IMR-90 (cell line): ENCODE measurements at regions not wholly inside any gene's neighbourhood (a gene's known extent, or its start where the extent isn't known, plus 50 kb on each side); places are given as distances from the start of the nearest gene placed in this dataset.

ENCODE experiments used
- CTCF ChIP-seq: conservative IDR thresholded peaks from 2 replicates; pipeline ENCODE4 v1.5.1; 2012; ENCODE audit warnings: mild to moderate bottlenecking, low read depth, low read length, improper control_type of control experiment
- MAFK ChIP-seq: IDR thresholded peaks from 2 replicates; pipeline ENCODE4 v1.6.1; 2012; ENCODE audit warnings: low read depth, low read length, improper control_type of control experiment
- POLR2A ChIP-seq: IDR thresholded peaks from 2 replicates; pipeline ENCODE4 v1.6.1; 2012; ENCODE audit warnings: mild to moderate bottlenecking, low read depth, low read length
- RFX5 ChIP-seq: IDR thresholded peaks from 2 replicates; pipeline ENCODE4 v1.8.0; 2012; ENCODE audit warnings: low read depth, mild to moderate bottlenecking, low read length, moderate library complexity
- SMC3 ChIP-seq: fragments of 150-350 bp; IDR thresholded peaks from 2 replicates; pipeline ENCODE4 v1.6.1; 2016; ENCODE audit warnings: low read depth, mild to moderate bottlenecking, antibody characterized with exemption, low read length, moderate library complexity

GRCh38 chr18:59783138-59783537, 85.9 kb upstream of the CCBE1 start:
- peak; percentile 48 for TF ChIP-seq SMC3
- TF ChIP-seq CTCF, result peak; percentile 62
- TF ChIP-seq POLR2A, result no peak
- TF ChIP-seq RFX5, result no peak
- no peak for TF ChIP-seq MAFK
